HG02885 (cell line): ENCODE measurements at regions not wholly inside any gene's neighbourhood (a gene's known extent, or its start where the extent isn't known, plus 50 kb on each side); places are given as distances from the start of the nearest gene placed in this dataset.

Source experiments
- ATAC-seq: cut with Tn5 transposase; IDR thresholded peaks from one replicate; pipeline ENCODE4 v1.9.1; 2021; ENCODE audit warnings: mild to moderate bottlenecking; ENCODE audit not compliant: unreplicated experiment, poor library complexity

DNA sequence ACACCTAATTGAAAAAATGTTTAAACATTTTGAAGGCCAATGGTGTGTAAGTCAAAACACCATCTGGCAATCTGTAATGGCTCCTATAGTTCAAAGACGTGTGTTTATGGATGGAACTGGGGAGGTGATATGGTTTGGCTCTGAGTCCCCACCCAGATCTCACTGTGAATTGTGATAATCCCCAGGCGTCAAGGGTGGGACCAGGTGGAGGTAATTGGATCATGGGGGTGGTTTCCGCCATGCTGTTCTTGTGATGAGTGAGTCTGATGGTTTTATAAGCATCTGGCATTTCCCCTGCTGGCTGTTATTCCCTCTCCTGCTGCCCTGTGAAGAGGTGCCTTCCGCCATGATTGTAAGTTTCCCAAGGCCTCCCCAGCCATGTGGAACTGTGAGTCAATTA lies 52.2 kb downstream of the ADRA2C start:
- ATAC-seq: no peak

DNA sequence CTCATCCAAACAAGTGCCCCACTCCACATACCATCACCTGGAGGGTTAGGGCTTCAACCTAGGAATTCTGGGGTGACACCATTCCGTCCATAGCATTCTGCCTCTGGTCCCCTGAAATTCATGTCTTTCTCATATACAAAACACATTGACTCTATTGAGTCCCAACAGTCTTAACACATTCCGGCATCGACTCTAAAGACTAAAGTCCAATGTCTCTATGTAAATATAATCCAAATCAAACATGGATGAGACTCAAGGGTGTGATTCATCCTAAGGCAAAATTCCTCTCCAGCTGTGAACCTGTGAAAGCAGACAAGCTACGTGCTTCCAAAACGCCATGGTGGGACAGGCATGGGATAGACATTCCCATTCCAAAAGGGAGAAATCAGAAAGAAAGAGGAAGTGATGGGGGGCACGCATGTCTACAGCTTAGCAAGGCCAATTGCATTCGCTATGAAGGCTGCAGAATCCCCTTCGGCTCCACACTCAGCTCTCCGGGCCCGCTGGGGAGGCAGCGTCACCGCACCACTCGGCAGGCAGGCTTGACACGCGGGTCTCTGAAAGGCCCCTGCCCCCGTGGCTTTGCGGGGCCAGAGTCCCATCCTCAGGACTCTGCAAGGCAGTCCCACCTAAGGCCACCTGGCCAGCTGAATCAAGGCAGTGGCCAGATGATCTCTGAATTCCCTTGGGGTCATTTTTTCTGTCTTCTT lies 53.2 kb downstream of the ADRA2C start:
- no peak for ATAC-seq

GRCh38 chr4:3820016-3820805 lies 54.0 kb downstream of the ADRA2C start:
- ATAC-seq: no peak

DNA sequence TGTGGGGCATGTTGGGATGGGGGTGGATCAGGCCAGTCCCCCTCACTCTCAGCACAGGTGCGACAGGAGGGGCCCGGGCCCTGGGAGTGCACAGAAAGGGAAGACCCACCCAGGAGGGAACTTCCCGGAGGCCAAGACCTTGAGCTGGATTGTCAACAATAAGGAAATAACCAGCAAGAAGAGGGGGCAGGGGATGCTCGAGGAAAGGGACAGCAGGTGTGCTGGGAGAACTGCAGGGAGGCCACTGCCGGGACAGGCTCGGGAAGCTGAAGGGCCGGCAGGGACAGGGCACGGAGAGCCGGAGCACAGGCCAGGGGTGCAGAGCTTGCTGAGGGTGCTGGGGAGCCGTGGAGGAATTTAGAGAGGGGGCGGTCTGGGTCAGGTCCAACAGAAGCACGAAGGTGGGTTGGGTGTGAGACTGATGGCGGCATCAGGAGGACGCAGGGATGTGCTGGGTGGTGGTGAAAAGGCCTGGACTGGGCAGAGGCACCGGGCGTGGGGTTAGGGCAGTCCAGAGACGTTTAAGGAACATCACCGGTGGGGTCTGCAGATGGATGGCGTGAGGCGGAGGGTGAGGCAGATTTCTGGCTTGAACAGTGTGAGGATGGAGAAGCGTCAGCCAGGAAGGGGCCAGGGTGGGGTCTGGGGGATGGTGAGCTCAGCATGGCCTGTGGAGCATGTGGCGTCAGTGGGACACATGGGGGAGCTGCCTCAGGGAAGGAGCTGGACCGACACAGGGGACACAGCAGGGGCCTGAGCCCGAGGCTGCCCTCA lies 54.8 kb downstream of the ADRA2C start:
- ATAC-seq: no peak

DNA sequence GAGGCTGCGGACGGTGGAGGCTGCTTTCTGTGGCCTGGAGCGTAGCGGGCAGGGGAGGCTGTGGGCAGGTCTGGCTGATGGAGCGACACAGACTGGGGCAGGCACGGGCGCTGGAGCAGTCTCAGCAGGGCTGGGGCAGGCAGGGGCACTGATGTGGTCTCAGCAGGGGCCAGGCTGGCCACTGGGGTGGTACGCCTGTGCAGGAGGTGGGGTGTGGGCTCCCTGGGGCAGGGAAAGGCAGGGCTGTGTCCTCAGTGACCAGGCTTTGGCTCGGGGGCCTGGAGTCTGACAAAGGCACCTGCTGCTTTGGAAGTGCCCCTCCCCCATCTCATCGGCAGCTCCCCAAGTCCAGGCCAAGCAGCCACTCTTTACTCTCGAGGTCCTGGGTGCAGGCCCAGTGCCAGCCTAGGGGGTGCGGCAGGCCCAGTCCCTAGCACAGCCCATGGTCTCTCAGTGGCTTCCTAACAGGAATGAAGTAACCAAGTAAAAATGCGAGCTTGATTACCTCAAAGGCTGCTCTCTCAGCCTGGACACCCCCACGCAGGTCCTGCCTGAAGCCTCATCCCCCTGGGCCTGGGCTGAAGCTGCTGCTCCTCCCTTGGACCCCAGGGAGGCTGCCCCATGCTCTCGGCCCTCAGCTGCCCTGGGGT lies 55.5 kb downstream of the ADRA2C start:
- ATAC-seq: no peak

GRCh38 chr4:3822230-3822947 lies 56.2 kb downstream of the ADRA2C start:
- ATAC-seq: no peak

GRCh38 chr4:3823496-3824341 lies 57.5 kb downstream of the ADRA2C start:
- ATAC-seq: no peak

GRCh38 chr4:3824521-3825270 lies 58.5 kb downstream of the ADRA2C start:
- ATAC-seq: no peak

GRCh38 chr4:3825530-3825929 lies 59.3 kb downstream of the ADRA2C start:
- ATAC-seq: no peak

- no peak for ATAC-seq
Observed at GRCh38 chr4:3826247-3827172, 60.3 kb downstream of the ADRA2C start.

GRCh38 chr4:3827616-3828492 lies 61.7 kb downstream of the ADRA2C start:
- no peak for ATAC-seq

DNA sequence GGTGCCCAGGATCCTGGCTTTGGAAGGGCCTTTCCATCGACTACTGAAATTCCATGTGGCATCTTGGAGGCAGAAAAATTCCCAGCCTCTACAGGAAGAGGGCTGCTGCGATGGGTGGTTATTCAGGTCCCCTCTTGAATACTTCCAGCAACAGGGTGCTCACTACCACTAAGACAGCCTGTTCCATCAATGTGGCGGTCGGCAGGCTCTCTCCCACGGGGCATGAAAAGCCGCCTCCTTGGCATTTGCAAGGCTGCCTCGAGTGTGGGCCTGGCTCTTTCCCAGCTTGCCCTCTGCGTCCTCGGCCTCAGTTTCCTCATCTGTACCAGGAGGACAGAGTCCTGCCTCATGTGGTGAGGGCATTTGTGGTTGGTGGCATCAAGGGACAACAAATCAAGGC lies 62.4 kb downstream of the ADRA2C start:
- ATAC-seq: no peak

DNA sequence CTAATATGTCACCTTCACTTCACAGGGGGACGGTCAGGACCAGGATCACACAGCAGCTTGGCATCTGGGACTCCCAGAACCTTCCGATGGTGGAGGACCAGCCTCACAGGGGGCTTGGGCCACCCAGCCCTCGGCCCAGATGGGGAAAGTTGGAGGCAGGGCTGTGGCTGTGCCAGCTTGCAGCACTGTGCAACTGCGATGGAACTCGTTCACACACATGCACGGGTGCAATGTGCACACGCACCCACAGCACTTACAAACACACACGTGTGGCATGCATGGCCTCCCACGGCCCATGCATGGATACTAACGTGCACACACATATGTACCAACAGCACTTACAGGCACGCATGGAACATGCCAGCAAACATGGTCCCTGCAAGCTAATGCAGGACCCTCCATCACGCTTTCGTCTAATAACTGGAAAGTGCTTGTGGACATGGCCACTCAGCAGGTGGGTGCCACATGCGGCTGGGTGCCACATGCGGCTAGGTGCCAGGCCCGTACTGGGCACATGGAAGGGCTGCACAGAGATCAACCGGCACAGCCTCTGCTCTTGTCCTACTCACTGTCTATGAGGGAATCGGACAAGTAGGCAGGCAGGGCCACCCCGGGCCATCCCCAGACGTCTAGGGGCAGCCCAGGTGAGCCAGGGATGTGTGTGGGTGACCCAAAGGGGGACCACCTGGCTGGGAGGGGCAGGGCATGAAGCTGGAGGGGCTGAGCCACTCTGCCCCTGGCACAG lies 63.2 kb downstream of the ADRA2C start:
- no peak for ATAC-seq

DNA sequence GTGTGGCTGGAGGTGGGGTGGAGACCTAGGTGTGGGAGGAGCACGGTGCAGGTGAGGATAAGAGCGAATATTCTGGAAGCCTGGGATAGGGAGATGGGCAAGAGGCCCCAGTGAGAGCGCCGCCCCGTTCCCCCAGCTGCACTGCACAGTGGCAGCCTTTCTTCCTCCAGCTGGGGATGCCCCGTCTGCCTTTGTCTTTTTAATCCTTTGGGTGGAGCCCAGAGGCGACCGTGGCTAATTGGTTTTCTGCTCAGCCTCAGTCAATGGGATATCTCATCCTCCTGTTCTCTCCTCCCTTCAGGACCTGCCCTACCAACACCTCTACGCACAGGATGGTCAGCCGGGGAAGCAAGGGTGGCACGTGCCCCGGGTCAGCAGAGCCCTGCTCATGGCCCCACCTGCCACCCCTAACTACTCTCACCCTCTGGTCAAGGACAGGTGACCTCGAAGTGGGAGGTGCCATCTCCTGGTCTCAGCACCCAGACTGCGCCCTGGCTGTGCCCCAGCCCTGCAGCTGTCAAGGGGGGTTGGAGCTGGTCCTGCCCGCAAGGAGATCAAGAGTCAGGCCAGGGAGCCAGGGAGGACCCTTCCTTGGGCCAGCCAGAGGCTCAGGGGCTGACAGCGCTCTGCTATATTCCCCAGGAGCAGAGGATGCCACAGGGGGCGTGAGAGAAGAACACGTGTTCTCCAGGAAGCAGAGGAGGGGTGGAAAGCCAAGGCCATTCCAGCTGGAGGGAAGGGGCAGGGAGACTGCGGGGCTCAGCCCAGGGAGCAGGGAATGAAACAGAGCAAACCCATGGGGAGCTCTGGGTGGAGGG lies 64.0 kb downstream of the ADRA2C start:
- no peak for ATAC-seq
